Spleen (tissue), 11 donors: ENCODE measurements at regions not wholly inside any gene's neighbourhood (a gene's known extent, or its start where the extent isn't known, plus 50 kb on each side); places are given as distances from the start of the nearest gene placed in this dataset.

ENCODE experiments used
- DNase-seq: peaks from one replicate; pipeline ENCODE4 v3.0.0-alpha.2; 2020
- H3K27ac ChIP-seq, 8 donors: fragments of 200-600 bp; sonication (generic) in 7 of 8; 1 replicate in 4 of 8; 2 replicates in 4 of 8; pipeline versions ENCODE4 v1.5.0 to v1.8.0; 2016 to 2021; ENCODE audit warnings: inconsistent platforms in 4 of 8, mild to moderate bottlenecking in 4 of 8, moderate library complexity in 1 of 8
- H3K27me3 ChIP-seq, 7 donors: fragments of 200-600 bp; sonication (generic) in 6 of 7; replicated peaks in 1 of 7; 1 replicate in 4 of 7; 2 replicates in 3 of 7; pipeline versions ENCODE4 v1.5.0 to v1.8.0; 2016 to 2021; ENCODE audit warnings: inconsistent platforms in 3 of 7, mild to moderate bottlenecking in 1 of 7
- H3K36me3 ChIP-seq, 6 donors: fragments of 200-600 bp; sonication (generic) in 5 of 6; 1 replicate in 4 of 6; 2 replicates in 2 of 6; pipeline versions ENCODE4 v1.5.0 to v1.8.0; 2016 to 2021; ENCODE audit warnings: inconsistent platforms in 2 of 6
- H3K4me1 ChIP-seq, 6 donors: fragments of 200-600 bp; sonication (generic) in 5 of 6; 1 replicate in 3 of 6; 2 replicates in 3 of 6; pipeline versions ENCODE4 v1.5.0 to v1.8.0; 2016 to 2021; ENCODE audit warnings: inconsistent platforms in 3 of 6
- H3K4me3 ChIP-seq, 8 donors: fragments of 200-600 bp; sonication (generic) in 7 of 8; 1 replicate in 4 of 8; 2 replicates in 4 of 8; pipeline versions ENCODE4 v1.5.0 to v1.8.0; 2016 to 2021; ENCODE audit warnings: inconsistent platforms in 4 of 8, mild to moderate bottlenecking in 4 of 8, moderate library complexity in 2 of 8
- H3K9me3 ChIP-seq, 8 donors: fragments of 200-600 bp; sonication (generic) in 7 of 8; 1 replicate in 4 of 8; 2 replicates in 4 of 8; pipeline versions ENCODE4 v1.5.0 to v1.8.0; 2016 to 2021; ENCODE audit warnings: inconsistent platforms in 4 of 8
- CTCF ChIP-seq, 11 experiments: fragments of 200-600 bp in 7 of 11; fragments of 450-650 bp in 4 of 11; sonication (generic) in 4 of 11; IDR thresholded peaks in 8 of 11; conservative IDR thresholded peaks in 3 of 11; 1 replicate in 7 of 11; 2 replicates in 4 of 11; pipeline versions ENCODE4 v1.4.0 to v1.8.0; 2016 to 2021; ENCODE audit warnings: antibody characterized with exemption in 11 of 11, inconsistent platforms in 4 of 11, mild to moderate bottlenecking in 1 of 11
- POLR2A ChIP-seq, 3 donors: fragments of 450-650 bp; IDR thresholded peaks; one replicate each; pipeline ENCODE4 v1.5.1; 2017; ENCODE audit warnings: antibody characterized with exemption in 3 of 3, mild to moderate bottlenecking in 1 of 3
- POLR2AphosphoS5 ChIP-seq, 3 donors: sonication (generic); formaldehyde crosslinking; IDR thresholded peaks; one replicate each; pipeline ENCODE4 v1.5.1; 2017; ENCODE audit warnings: antibody characterized with exemption in 3 of 3
- WGBS, 5 donors: extraction: QIAGEN DNeasy Blood & Tissue Kit in 3 of 5; methylation state at CpG; one replicate each; pipeline versions ENCODE4 v1.1.5 to v1.1.7; 2013 to 2018; 5-methylcytosine and 5-hydroxymethylcytosine counted together
- intact Hi-C: fragments of 100-400 bp; cut with DNase I; formaldehyde crosslinking; loops from one replicate; pipeline ENCODE4 v1.15.0; 2023; ENCODE audit warnings: low total_unique reads
- donor health status: healthy with polysubstance abuse.
- donor health status: DM: no; HTN: no; CAD: no; lungs with moderate emphysema.
- donor health status: DM: no; HTN: no; CAD: no.
- donor health status: Bipolar disorder and iron deficiency.
- donor health status: healthy.
- donor health status: DM: no; HTN: no; CAD: no.
- donor health status: DM: yes; HTN: yes; CAD: no.

- TF ChIP-seq POLR2AphosphoS5 (IDR thresholded peaks at IDR 0.05) (no peak), POLR2A (IDR thresholded peaks at IDR 0.05) (no peak), CTCF (IDR thresholded peaks at IDR 0.05 in 8 of 11, conservative IDR thresholded peaks at IDR 0.05 in 3 of 11) (no peak)
- no peak overlapping the region for H3K4me3 ChIP-seq
Measured at GRCh38 chr3:103195216-103195615, 760.4 kb downstream of the ZPLD1 start.

DNA sequence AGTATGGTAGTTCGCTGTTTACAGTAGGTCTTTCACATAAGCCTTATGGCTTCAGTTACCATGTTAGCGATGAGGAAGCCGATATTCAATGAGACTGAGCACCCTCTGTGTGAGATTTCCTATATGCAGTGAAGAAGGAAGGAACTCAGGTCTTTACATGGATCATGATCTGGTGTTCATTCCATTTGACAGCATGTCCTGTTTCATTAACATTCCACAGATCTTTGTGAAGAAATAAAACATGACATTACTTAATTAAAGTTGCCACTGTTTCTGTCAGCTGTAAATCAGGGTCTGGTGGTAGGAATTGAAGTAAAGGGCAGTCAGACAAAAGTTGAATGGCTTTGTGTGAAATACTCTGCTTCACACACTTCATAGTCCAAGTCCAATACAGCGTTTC is 768.6 kb downstream of the ZPLD1 start:
- Histone ChIP-seq H3K27me3 (no peaks in the 10 kb centered on the region), H3K27ac (no peak overlapping the region), H3K4me3 (no peak overlapping the region), H3K9me3 (no peaks in the 10 kb centered on the region), H3K4me1 (no peaks in the 10 kb centered on the region), H3K36me3 (no peaks in the 10 kb centered on the region)
- intact Hi-C loops = no loop called here
- no peak for TF ChIP-seq POLR2A (IDR thresholded peaks at IDR 0.05)
- TF ChIP-seq CTCF (IDR thresholded peaks at IDR 0.05 in 8 of 11, conservative IDR thresholded peaks at IDR 0.05 in 3 of 11) = no peak
- no peak for TF ChIP-seq POLR2AphosphoS5 (IDR thresholded peaks at IDR 0.05)
- DNase-seq = no peak
- 87 to 95% (median 92%) methylated on average over 4 of the region's 4 CpGs for WGBS, 5 donors

More at GRCh38 chr3:103195216-103195615, 760.4 kb downstream of the ZPLD1 start:
- Histone ChIP-seq H3K27ac (no peak overlapping the region), H3K4me1 (no peaks in the 10 kb centered on the region), H3K9me3 (peaks cover 0 to 3% (median 0%) of the 10 kb centered on the region in 8 donors), H3K27me3 (no peaks in the 10 kb centered on the region), H3K36me3 (no peaks in the 10 kb centered on the region)
- DNase-seq = no peak
- intact Hi-C loops = no loop called here
- 72 to 85% (median 74%) methylated on average over 4 of the region's 4 CpGs for WGBS, 5 donors

- WGBS, 5 donors = 33 to 40% (median 33%) methylated on average over 7 of the region's 7 CpGs
- Histone ChIP-seq H3K4me1 (no peaks in the 10 kb centered on the region), H3K27me3 (no peaks in the 10 kb centered on the region), H3K36me3 (no peaks in the 10 kb centered on the region), H3K27ac (no peak overlapping the region), H3K9me3 (no peaks in the 10 kb centered on the region), H3K4me3 (no peak overlapping the region)
- TF ChIP-seq POLR2A (IDR thresholded peaks at IDR 0.05) (no peak), CTCF (IDR thresholded peaks at IDR 0.05 in 8 of 11, conservative IDR thresholded peaks at IDR 0.05 in 3 of 11) (no peak), POLR2AphosphoS5 (IDR thresholded peaks at IDR 0.05) (no peak)
- DNase-seq = no peak
- intact Hi-C loops = no loop called here
Measured at GRCh38 chr3:103210583-103210982, 775.8 kb downstream of the ZPLD1 start.

- TF ChIP-seq POLR2AphosphoS5 (IDR thresholded peaks at IDR 0.05) (no peak), CTCF (IDR thresholded peaks at IDR 0.05 in 8 of 11, conservative IDR thresholded peaks at IDR 0.05 in 3 of 11) (no peak), POLR2A (IDR thresholded peaks at IDR 0.05) (no peak)
- H3K27ac ChIP-seq = no peak overlapping the region
- no peaks in the 10 kb centered on the region for H3K9me3 ChIP-seq
- intact Hi-C loops = no loop called here
- DNase-seq = no peak
- WGBS, 5 donors = 26 to 65% (median 31%) methylated on average over 1 of the region's 1 CpG
- no peaks in the 10 kb centered on the region for H3K4me1 ChIP-seq
- no peaks in the 10 kb centered on the region for H3K27me3 ChIP-seq
- no peak overlapping the region for H3K4me3 ChIP-seq
- no peaks in the 10 kb centered on the region for H3K36me3 ChIP-seq
Measured at GRCh38 chr3:103218146-103218545, 783.3 kb downstream of the ZPLD1 start.
